ENCODE measurements at regions not wholly inside any gene's neighbourhood (a gene's known extent, or its start where the extent isn't known, plus 50 kb on each side); places are given as distances from the start of the nearest gene placed in this dataset.

DNA sequence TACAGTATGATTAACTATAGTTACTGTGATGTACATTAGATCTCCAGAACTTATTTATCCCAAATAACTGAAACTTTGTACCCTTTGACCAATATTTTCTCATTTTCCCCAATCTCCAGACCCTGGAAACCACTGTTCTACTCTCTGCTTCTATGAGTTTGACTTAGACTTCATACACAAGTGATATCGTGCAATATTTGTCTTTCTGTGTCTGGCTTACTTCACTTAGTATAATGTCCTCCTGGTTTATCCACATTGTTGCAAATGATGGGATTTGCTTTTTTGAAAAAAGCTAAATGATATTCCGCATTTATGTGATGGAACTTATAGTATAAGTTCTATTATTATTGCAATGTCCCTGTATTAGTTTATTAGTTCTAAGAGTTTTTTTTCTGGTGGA lies 81.8 kb upstream of the SOD3 start:
- H3K27ac ChIP-seq = no peak overlapping the region
- H3K4me3 ChIP-seq = no peak overlapping the region
- no peak for TF ChIP-seq CTCF (IDR thresholded peaks at IDR 0.05)
- DNase-seq (ENCODE audit: low spot score) = no peak

GRCh38 chr4:24719615-24720014 lies 75.8 kb upstream of the SOD3 start:
- no peak overlapping the region for H3K4me3 ChIP-seq
- no peak for TF ChIP-seq CTCF (IDR thresholded peaks at IDR 0.05)
- DNase-seq (ENCODE audit: low spot score) = no peak
- no peak overlapping the region for H3K27ac ChIP-seq

DNA sequence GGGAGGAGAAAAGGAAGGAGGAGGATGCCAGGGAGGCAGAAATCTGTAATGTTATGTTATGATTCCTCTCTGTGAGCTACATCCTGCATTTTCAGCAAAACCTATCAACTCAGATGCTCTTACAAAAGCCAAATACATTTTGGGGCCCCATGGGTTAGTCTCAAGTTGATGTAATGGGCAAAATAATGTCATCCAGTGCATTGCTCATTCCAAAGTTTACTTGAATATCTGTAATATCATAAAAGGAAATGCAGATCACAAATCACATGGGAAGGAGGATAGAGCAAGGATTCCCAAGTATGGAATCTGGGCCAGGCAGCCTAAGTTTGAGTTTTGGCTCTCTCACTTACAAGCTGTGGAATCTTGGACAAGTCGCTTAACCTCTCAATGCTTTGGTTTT lies 74.9 kb upstream of the SOD3 start:
- Histone ChIP-seq H3K27ac (no peak overlapping the region), H3K4me3 (no peak overlapping the region)
- no peak for TF ChIP-seq CTCF (IDR thresholded peaks at IDR 0.05)
- no peak for DNase-seq (ENCODE audit: low spot score)

DNA sequence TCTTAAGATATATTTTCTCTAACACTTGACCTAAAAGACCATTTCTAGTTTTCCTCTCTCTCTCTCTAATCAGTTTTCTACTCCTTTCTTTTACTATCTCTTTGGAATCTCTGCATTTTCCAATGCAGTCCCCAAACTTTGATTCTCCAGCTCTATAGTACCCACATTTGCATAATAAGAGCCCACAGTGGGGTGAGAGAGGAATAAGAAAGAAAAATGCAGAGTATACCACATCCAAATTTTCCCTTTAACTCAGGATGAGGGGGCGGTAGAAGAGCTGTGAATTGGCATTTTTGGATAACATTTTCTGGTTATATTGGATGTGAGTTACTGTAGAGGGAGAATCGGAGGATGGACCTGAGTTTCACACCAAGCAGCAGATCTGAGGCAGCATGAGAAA lies 74.4 kb upstream of the SOD3 start:
- Histone ChIP-seq H3K4me3 (no peak overlapping the region), H3K27ac (no peak overlapping the region)
- DNase-seq (ENCODE audit: low spot score) = no peak
- no peak for TF ChIP-seq CTCF (IDR thresholded peaks at IDR 0.05)

GRCh38 chr4:24722026-24722568 lies 73.3 kb upstream of the SOD3 start:
- Histone ChIP-seq H3K4me3 (no peak overlapping the region), H3K27ac (no peak overlapping the region)
- TF ChIP-seq CTCF (IDR thresholded peaks at IDR 0.05) = no peak
- no peak for DNase-seq (ENCODE audit: low spot score)

DNA sequence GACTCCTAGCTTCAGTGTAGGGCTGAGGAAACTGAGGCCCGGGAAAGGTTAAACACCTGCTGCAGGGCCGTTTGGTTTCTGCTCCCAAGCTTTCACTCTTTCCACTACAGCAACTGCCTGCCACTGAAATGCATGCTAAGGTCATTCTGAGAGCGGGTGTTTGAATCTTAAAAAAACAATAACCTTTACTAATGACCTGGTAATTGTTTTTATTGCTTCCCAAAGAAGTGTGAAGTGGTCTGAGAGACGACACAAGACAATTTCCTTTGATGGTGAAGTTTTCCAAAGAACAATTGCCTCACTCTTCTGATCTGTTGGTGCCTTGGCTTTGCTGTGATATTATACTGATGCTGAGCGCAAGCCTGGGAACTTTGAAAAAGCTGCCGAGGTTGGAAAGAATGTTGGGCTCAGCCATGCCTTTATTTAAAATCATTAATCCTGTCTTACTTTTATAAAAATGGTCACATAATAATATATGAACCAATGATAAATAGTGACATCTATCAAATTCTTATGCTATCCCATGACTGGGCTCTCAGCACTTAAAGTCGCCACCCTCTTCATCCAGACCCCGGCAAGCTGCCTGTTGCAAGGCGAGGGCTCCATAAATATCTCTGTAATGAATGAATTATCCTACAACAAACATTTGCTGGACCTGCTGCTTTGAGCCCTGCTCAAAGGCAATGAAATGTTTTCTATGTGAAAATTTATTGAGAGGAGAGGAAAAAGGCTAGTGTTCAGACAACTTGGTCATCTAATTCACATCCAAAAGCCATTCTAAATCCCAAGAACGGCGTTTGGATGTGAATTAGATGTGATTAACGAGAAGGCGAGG lies 67.8 kb upstream of the SOD3 start:
- H3K4me3 ChIP-seq = no peak overlapping the region
- no peak for DNase-seq (ENCODE audit: low spot score)
- no peak for TF ChIP-seq CTCF (IDR thresholded peaks at IDR 0.05)

More for the DNA sequence above, 67.8 kb upstream of the SOD3 start:
- no peak overlapping the region for H3K27ac ChIP-seq
